ENCODE measurements at regions not wholly inside any gene's neighbourhood (a gene's known extent, or its start where the extent isn't known, plus 50 kb on each side); places are given as distances from the start of the nearest gene placed in this dataset.

GRCh38 chr12:92042791-92043531 lies 102.7 kb downstream of the BTG1 start:
- TF ChIP-seq CTCF (IDR thresholded peaks at IDR 0.05; ENCODE audit: borderline replicate concordance, extremely low read depth, low read length, poor library complexity, severe bottlenecking) (no peak), EZH2 (IDR thresholded peaks at IDR 0.05; ENCODE audit: borderline replicate concordance, low read depth, low read length, severe bottlenecking) (no peak)
- Histone ChIP-seq H3K79me2 (ENCODE audit: insufficient read depth, low read length) (no peaks in the 10 kb centered on the region), H3K27ac (ENCODE audit: low read length) (no peak overlapping the region), H3K36me3 (ENCODE audit: insufficient read depth, low read length) (no peaks in the 10 kb centered on the region), H3K4me3 (ENCODE audit: low read depth in 1 of 2, low read length in 2 of 2) (no peak overlapping the region), H3K9ac (ENCODE audit: low read depth, low read length) (no peak overlapping the region), H2AFZ (ENCODE audit: low read depth, low read length) (no peak overlapping the region), H3K4me2 (ENCODE audit: insufficient read depth, low read length) (no peak overlapping the region), H3K4me1 (ENCODE audit: insufficient read depth, low read length) (peaks cover 44% of the 10 kb centered on the region), H4K20me1 (ENCODE audit: insufficient read depth, low read length) (no peaks in the 10 kb centered on the region), H3K27me3 (ENCODE audit: insufficient read depth, low read length, poor library complexity) (no peaks in the 10 kb centered on the region), H3K9me3 (ENCODE audit: insufficient read depth, low read length, severe bottlenecking) (no peaks in the 10 kb centered on the region)
- ATAC-seq (ENCODE audit: insufficient read depth, low read depth) (no peak), DNase-seq (no peak)

GRCh38 chr12:92041742-92042141 lies 103.9 kb downstream of the BTG1 start:
- no peaks in the 10 kb centered on the region for H3K27me3 ChIP-seq (ENCODE audit: insufficient read depth, low read length, poor library complexity)
- peaks cover 56% of the 10 kb centered on the region for H3K4me1 ChIP-seq (ENCODE audit: insufficient read depth, low read length)
- peak overlapping the region; percentile 5; the same call in 1 of the 2 replicates for H3K27ac ChIP-seq (ENCODE audit: low read length)
- H3K9me3 ChIP-seq (ENCODE audit: insufficient read depth, low read length, severe bottlenecking), result no peaks in the 10 kb centered on the region
- H3K36me3 ChIP-seq (ENCODE audit: insufficient read depth, low read length), result no peaks in the 10 kb centered on the region
- no peak for TF ChIP-seq EZH2 (IDR thresholded peaks at IDR 0.05; ENCODE audit: borderline replicate concordance, low read depth, low read length, severe bottlenecking)
- TF ChIP-seq CTCF (IDR thresholded peaks at IDR 0.05; ENCODE audit: borderline replicate concordance, extremely low read depth, low read length, poor library complexity, severe bottlenecking), result peak; percentile 30
- no peak overlapping the region for H3K4me2 ChIP-seq (ENCODE audit: insufficient read depth, low read length)
- H4K20me1 ChIP-seq (ENCODE audit: insufficient read depth, low read length), result no peaks in the 10 kb centered on the region
- peak; percentile 37 for DNase-seq
- peak; percentile 72 for ATAC-seq (ENCODE audit: insufficient read depth, low read depth)
- H3K9ac ChIP-seq (ENCODE audit: low read depth, low read length), result no peak overlapping the region
- H2AFZ ChIP-seq (ENCODE audit: low read depth, low read length), result peak overlapping the region; percentile 4; the same call in 1 of the 2 replicates
- no peak overlapping the region for H3K4me3 ChIP-seq (ENCODE audit: low read depth in 1 of 2, low read length in 2 of 2)
- H3K79me2 ChIP-seq (ENCODE audit: insufficient read depth, low read length), result no peaks in the 10 kb centered on the region

- no peak for ATAC-seq (ENCODE audit: insufficient read depth, low read depth)
These were observed 106.6 kb downstream of the BTG1 start for GRCh38 chr12:92039046-92039445.

More at GRCh38 chr12:92039046-92039445, 106.6 kb downstream of the BTG1 start:
- Histone ChIP-seq H3K4me3 (ENCODE audit: low read depth in 1 of 2, low read length in 2 of 2) (no peak overlapping the region), H3K9ac (ENCODE audit: low read depth, low read length) (no peak overlapping the region), H3K4me2 (ENCODE audit: insufficient read depth, low read length) (no peak overlapping the region), H3K27ac (ENCODE audit: low read length) (peak overlapping the region; percentile 23), H3K79me2 (ENCODE audit: insufficient read depth, low read length) (peaks cover 11% of the 10 kb centered on the region; the same call in 1 of the 2 replicates), H4K20me1 (ENCODE audit: insufficient read depth, low read length) (no peaks in the 10 kb centered on the region), H3K9me3 (ENCODE audit: insufficient read depth, low read length, severe bottlenecking) (no peaks in the 10 kb centered on the region), H3K4me1 (ENCODE audit: insufficient read depth, low read length) (peaks cover 71% of the 10 kb centered on the region), H3K36me3 (ENCODE audit: insufficient read depth, low read length) (no peaks in the 10 kb centered on the region), H2AFZ (ENCODE audit: low read depth, low read length) (no peak overlapping the region), H3K27me3 (ENCODE audit: insufficient read depth, low read length, poor library complexity) (no peaks in the 10 kb centered on the region)
- no peak for DNase-seq
- no peak for TF ChIP-seq EZH2 (IDR thresholded peaks at IDR 0.05; ENCODE audit: borderline replicate concordance, low read depth, low read length, severe bottlenecking)
- TF ChIP-seq CTCF (IDR thresholded peaks at IDR 0.05; ENCODE audit: borderline replicate concordance, extremely low read depth, low read length, poor library complexity, severe bottlenecking), result no peak
